Gastrocnemius medialis (tissue), 4 donors: ENCODE measurements at regions not wholly inside any gene's neighbourhood (a gene's known extent, or its start where the extent isn't known, plus 50 kb on each side); places are given as distances from the start of the nearest gene placed in this dataset.

Experiments
- CTCF ChIP-seq, 5 experiments: fragments of 450-650 bp in 3 of 5; fragments of 200-600 bp in 2 of 5; sonication (generic) in 2 of 5; IDR thresholded peaks in 4 of 5; conservative IDR thresholded peaks in 1 of 5; 1 replicate in 4 of 5; 2 replicates in 1 of 5; pipeline ENCODE4 v1.5.1; 2016 to 2019; ENCODE audit warnings: antibody characterized with exemption in 5 of 5, mild to moderate bottlenecking in 3 of 5, moderate library complexity in 3 of 5
- POLR2A ChIP-seq, 2 donors: fragments of 450-650 bp; IDR thresholded peaks; one replicate each; pipeline ENCODE4 v1.6.1; 2017; ENCODE audit warnings: antibody characterized with exemption in 2 of 2, mild to moderate bottlenecking in 2 of 2, moderate library complexity in 2 of 2

GRCh38 chr10:91566115-91566514 lies 66.8 kb downstream of the PPP1R3C start:
- no peak for TF ChIP-seq CTCF (IDR thresholded peaks at IDR 0.05 in 4 of 5, conservative IDR thresholded peaks at IDR 0.05 in 1 of 5)
- TF ChIP-seq POLR2A (IDR thresholded peaks at IDR 0.05) = no peak
